ENCODE measurements at regions not wholly inside any gene's neighbourhood (a gene's known extent, or its start where the extent isn't known, plus 50 kb on each side); places are given as distances from the start of the nearest gene placed in this dataset.

DNA sequence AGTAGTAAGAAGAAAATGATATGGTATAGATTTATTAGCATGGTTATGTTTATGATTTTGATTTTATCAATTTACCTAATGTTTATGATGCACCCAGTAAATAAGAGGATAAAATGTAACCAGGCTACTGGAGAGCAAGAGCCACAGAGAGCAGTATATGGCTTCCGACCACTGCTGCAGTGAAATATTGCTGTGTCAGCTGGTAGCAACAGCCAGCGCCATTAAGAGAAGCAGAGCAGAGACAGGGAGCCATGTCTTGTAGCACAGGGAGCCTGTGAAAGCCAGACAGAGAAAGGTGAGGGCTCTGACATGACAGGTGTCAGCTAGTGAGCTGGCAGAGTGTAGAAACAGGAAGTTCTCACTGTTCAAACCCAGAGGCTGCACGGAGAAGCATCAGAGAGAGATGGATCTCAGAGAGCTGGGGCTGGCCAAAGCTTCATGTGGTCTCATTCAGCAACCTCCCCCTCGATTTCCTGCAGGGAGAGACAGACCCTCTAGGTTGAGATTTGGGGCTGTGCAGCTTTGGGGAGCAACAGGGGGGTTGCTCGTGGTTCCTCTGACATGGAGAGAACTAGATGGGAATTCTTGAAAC lies 202.1 kb downstream of the MED10 start:
- TF ChIP-seq, protein P1, sequence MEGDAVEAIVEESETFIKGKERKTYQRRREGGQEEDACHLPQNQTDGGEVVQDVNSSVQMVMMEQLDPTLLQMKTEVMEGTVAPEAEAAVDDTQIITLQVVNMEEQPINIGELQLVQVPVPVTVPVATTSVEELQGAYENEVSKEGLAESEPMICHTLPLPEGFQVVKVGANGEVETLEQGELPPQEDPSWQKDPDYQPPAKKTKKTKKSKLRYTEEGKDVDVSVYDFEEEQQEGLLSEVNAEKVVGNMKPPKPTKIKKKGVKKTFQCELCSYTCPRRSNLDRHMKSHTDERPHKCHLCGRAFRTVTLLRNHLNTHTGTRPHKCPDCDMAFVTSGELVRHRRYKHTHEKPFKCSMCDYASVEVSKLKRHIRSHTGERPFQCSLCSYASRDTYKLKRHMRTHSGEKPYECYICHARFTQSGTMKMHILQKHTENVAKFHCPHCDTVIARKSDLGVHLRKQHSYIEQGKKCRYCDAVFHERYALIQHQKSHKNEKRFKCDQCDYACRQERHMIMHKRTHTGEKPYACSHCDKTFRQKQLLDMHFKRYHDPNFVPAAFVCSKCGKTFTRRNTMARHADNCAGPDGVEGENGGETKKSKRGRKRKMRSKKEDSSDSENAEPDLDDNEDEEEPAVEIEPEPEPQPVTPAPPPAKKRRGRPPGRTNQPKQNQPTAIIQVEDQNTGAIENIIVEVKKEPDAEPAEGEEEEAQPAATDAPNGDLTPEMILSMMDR (IDR thresholded peaks at IDR 0.05; ENCODE audit: insufficient read depth, low read length, poor library complexity, severe bottlenecking), result no peak
- DNase-seq (ENCODE audit: low read depth), result no peak
- H3K36me3 ChIP-seq (ENCODE audit: control insufficient read depth, insufficient read depth, low read length), result no peaks in the 10 kb centered on the region
- H3K4me3 ChIP-seq (ENCODE audit: low read depth, low read length), result no peak overlapping the region
- no peaks in the 10 kb centered on the region for H3K27me3 ChIP-seq (ENCODE audit: control insufficient read depth, insufficient read depth, low read length)

DNA sequence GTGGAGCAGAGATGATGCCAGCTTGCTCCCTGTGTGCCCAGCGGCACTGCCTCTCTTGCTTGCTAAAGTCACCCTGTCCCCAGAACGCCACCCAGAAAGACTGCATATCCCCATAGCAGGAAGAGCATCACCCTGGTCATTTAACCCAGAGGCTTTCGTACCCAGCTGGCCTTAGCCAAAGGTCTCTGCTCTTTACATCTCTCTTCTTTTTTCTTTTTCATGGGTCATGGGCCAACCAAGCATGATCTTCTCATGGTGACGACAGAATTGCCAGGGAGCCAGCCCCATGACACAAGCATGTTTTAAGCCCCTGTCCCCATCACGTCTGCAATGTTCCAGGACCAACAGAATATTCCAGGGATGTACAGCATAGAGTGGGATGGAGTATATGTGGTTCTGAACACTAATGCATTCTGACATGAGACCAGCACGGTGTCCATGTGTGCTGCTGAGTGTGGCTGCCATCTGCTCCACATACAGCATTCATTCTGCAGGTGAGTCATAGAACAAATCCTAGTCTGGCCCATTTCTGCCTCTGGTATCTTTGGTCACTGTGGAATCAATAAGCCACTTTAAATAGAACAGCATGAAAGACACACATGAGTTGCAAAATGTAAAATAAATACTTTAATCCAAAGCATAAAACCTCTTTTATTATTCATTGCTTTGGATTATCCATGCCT lies 203.0 kb downstream of the MED10 start:
- no peaks in the 10 kb centered on the region for H3K27me3 ChIP-seq (ENCODE audit: control insufficient read depth, insufficient read depth, low read length)
- H3K4me3 ChIP-seq (ENCODE audit: low read depth, low read length), result no peak overlapping the region
- TF ChIP-seq, protein P1 (IDR thresholded peaks at IDR 0.05; ENCODE audit: insufficient read depth, low read length, poor library complexity, severe bottlenecking), result no peak
- DNase-seq (ENCODE audit: low read depth), result no peak
- H3K36me3 ChIP-seq (ENCODE audit: control insufficient read depth, insufficient read depth, low read length), result no peaks in the 10 kb centered on the region

DNA sequence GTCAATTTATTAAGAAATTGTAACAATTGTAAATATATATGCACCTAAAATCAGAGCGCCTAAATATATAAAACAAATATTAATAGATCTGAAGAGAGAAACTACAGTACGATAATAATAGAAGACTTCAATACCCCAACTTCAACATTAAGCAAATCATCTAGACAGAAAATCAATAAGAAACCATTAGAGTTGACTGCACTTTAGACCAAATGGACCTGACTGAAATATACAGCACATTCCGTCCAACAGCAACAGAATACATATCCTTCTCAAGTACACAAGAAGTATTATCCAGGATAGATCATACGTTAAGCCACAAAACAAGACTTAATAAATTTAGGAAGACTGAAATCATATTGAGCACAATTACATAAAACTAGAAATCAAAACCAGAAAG lies 208.7 kb downstream of the MED10 start:
- Histone ChIP-seq H3K27me3 (ENCODE audit: control insufficient read depth, insufficient read depth, low read length) (no peaks in the 10 kb centered on the region), H3K4me3 (ENCODE audit: low read depth, low read length) (no peak overlapping the region), H3K36me3 (ENCODE audit: control insufficient read depth, insufficient read depth, low read length) (no peaks in the 10 kb centered on the region)
- no peak for DNase-seq (ENCODE audit: low read depth)
- TF ChIP-seq, protein P1 (IDR thresholded peaks at IDR 0.05; ENCODE audit: insufficient read depth, low read length, poor library complexity, severe bottlenecking), result no peak

DNA sequence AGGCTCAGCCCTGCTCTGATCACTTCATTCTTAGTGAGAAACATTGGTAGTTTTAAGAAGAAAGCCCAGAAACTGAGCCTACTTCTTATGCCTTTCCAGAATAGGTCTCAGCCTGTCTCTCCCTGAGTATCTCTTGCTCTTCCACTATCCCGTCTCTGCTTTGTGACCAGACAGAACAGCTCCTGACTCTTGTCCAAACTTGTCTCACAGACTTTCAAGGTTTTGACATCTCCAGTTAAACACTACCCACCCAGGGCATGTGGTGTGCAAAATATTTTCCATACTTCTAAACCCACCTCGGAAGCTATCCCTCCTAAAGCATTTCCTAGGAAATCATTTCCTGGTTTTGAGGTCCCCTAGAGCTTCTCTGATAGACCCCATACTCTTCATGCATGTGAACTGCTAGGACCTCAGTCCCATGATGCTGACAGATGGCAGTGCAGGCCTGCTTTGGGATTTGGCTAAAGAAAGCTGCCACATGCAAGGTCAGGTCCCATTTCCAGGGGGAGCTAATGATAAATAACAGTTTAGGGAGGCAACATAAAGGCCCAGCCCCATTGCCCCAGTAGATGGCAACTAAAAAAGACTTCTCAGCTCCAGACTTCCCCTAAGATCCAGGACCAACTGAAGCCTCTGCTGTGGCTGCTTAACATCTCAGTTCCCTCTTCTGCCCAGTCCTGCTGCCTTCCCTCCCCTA lies 211.5 kb downstream of the MED10 start:
- no peak for DNase-seq (ENCODE audit: low read depth)
- H3K36me3 ChIP-seq (ENCODE audit: control insufficient read depth, insufficient read depth, low read length), result no peaks in the 10 kb centered on the region
- H3K4me3 ChIP-seq (ENCODE audit: low read depth, low read length), result no peak overlapping the region
- no peaks in the 10 kb centered on the region for H3K27me3 ChIP-seq (ENCODE audit: control insufficient read depth, insufficient read depth, low read length)
- TF ChIP-seq, protein P1 (IDR thresholded peaks at IDR 0.05; ENCODE audit: insufficient read depth, low read length, poor library complexity, severe bottlenecking), result no peak

DNA sequence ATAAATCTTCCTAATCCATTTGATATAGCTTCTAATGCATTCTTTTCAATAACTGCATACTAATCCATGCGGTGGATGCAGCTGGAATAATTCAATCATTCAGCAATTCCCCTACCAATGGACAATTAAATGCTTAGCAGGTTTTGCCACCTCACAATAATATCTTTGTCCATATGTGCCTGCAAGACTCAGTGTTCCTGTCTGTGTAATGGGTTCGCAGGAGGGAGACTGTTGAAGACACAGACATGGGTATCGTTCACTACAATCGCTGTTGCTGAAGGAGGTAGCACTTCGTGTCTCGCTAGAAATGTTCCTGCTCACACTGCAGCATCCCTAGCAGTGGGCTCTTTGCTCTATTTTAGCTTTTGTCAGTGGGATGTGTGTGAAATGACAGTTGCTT lies 214.4 kb downstream of the MED10 start:
- TF ChIP-seq, protein P1 (IDR thresholded peaks at IDR 0.05; ENCODE audit: insufficient read depth, low read length, poor library complexity, severe bottlenecking), result no peak
- no peak overlapping the region for H3K4me3 ChIP-seq (ENCODE audit: low read depth, low read length)
- no peaks in the 10 kb centered on the region for H3K36me3 ChIP-seq (ENCODE audit: control insufficient read depth, insufficient read depth, low read length)
- no peak for DNase-seq (ENCODE audit: low read depth)
- no peaks in the 10 kb centered on the region for H3K27me3 ChIP-seq (ENCODE audit: control insufficient read depth, insufficient read depth, low read length)
